Chondrocyte (in vitro differentiated cells): ENCODE measurements at regions not wholly inside any gene's neighbourhood (a gene's known extent, or its start where the extent isn't known, plus 50 kb on each side); places are given as distances from the start of the nearest gene placed in this dataset.

ENCODE experiments used
- DNase-seq: peaks from one replicate; pipeline ENCODE4 v3.0.0; 2021; ENCODE audit warnings: mixed read lengths, low spot score
- H3K27ac Mint-ChIP-seq: one replicate; pipeline ENCODE4 v1.8.0; 2021; ENCODE audit warnings: mild to moderate bottlenecking, moderate library complexity, mixed read lengths; ENCODE audit not compliant: unreplicated experiment
- H3K27me3 Mint-ChIP-seq: 2 replicates; pipeline ENCODE4 v1.8.0; 2021; ENCODE audit warnings: low read depth, mixed read lengths
- H3K36me3 Mint-ChIP-seq: 2 replicates; pipeline ENCODE4 v1.8.0; 2021; ENCODE audit warnings: low read depth, mixed read lengths
- H3K4me1 Mint-ChIP-seq: 2 replicates; pipeline ENCODE4 v1.8.0; 2021; ENCODE audit warnings: low read depth, mild to moderate bottlenecking, mixed read lengths
- H3K4me3 Mint-ChIP-seq: one replicate; pipeline ENCODE4 v1.8.0; 2021; ENCODE audit warnings: mild to moderate bottlenecking, moderate library complexity, mixed read lengths; ENCODE audit not compliant: unreplicated experiment
- H3K9me3 Mint-ChIP-seq: 2 replicates; pipeline ENCODE4 v1.8.0; 2021; ENCODE audit warnings: low read depth, mixed read lengths
- CTCF ChIP-seq: fragments of 200-600 bp; sonication (generic); IDR thresholded peaks from 2 replicates; pipeline ENCODE4 v1.5.0; 2021; ENCODE audit warnings: antibody characterized with exemption, mild to moderate bottlenecking, moderate library complexity

GRCh38 chr2:129757915-129758783, 221.3 kb upstream of the RAB6C start:
- H3K4me1 Mint-ChIP-seq = peaks cover 3% of the 10 kb centered on the region
- H3K27me3 Mint-ChIP-seq = no peaks in the 10 kb centered on the region
- TF ChIP-seq CTCF = no peak
- H3K4me3 Mint-ChIP-seq = no peak overlapping the region
- H3K9me3 Mint-ChIP-seq = no peaks in the 10 kb centered on the region
- H3K27ac Mint-ChIP-seq = no peak overlapping the region
- no peak for DNase-seq
- H3K36me3 Mint-ChIP-seq = no peaks in the 10 kb centered on the region

- Mint-ChIP-seq H3K27ac (no peak overlapping the region), H3K4me3 (no peak overlapping the region)
- peak; percentile 64 for DNase-seq
Observed at GRCh38 chr2:129758784-129759471, 220.5 kb upstream of the RAB6C start.

GRCh38 chr2:129759472-129760010, 219.9 kb upstream of the RAB6C start:
- no peaks in the 10 kb centered on the region for H3K36me3 Mint-ChIP-seq
- no peaks in the 10 kb centered on the region for H3K27me3 Mint-ChIP-seq
- no peaks in the 10 kb centered on the region for H3K9me3 Mint-ChIP-seq
- no peak overlapping the region for H3K4me3 Mint-ChIP-seq
- DNase-seq = no peak
- H3K4me1 Mint-ChIP-seq = peaks cover 3% of the 10 kb centered on the region
- TF ChIP-seq CTCF = no peak
- no peak overlapping the region for H3K27ac Mint-ChIP-seq

More at GRCh38 chr2:129758784-129759471, 220.5 kb upstream of the RAB6C start:
- TF ChIP-seq CTCF = no peak
- Mint-ChIP-seq H3K36me3 (no peaks in the 10 kb centered on the region), H3K27me3 (no peaks in the 10 kb centered on the region), H3K4me1 (peaks cover 3% of the 10 kb centered on the region), H3K9me3 (no peaks in the 10 kb centered on the region)

GRCh38 chr2:129760669-129761068, 218.8 kb upstream of the RAB6C start:
- Mint-ChIP-seq H3K9me3 (no peaks in the 10 kb centered on the region), H3K4me3 (no peak overlapping the region), H3K36me3 (no peaks in the 10 kb centered on the region), H3K4me1 (peaks cover 3% of the 10 kb centered on the region), H3K27me3 (peaks cover 6% of the 10 kb centered on the region), H3K27ac (no peak overlapping the region)
- no peak for TF ChIP-seq CTCF
- peak; percentile 76 for DNase-seq

GRCh38 chr2:129761569-129762021, 217.9 kb upstream of the RAB6C start:
- Mint-ChIP-seq H3K27ac (no peak overlapping the region), H3K9me3 (no peaks in the 10 kb centered on the region), H3K4me3 (no peak overlapping the region), H3K4me1 (peaks cover 3% of the 10 kb centered on the region), H3K36me3 (no peaks in the 10 kb centered on the region), H3K27me3 (peaks cover 12% of the 10 kb centered on the region)
- no peak for TF ChIP-seq CTCF
- DNase-seq = peak; percentile 75
